ENCODE measurements at regions not wholly inside any gene's neighbourhood (a gene's known extent, or its start where the extent isn't known, plus 50 kb on each side); places are given as distances from the start of the nearest gene placed in this dataset.

DNA sequence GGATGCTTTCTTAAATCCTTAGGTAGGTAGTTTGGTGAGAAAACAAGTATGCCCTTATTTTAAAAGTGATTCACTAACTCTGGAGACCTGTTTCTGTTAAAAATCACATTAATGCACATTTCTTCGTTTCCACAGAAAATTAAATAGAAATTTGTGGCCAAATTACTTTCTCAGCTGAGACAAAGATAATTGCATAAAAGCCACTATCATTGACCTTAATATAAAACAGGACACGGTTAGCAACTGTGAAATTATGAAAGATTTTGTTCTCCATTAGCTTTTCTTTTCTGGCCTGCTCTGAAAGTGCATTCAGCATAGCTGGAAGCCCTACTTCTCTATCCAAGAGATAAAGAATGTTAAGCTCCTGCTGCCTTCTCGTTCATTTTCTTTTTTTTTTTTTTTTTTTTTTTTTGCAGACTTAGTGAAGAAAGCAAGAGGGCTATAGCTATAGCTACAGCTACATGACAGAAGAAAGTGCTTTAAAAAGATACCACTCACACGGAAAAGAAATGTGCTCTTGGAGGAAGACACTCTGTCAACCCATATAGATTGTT lies 576.9 kb downstream of the OTOL1 start:
- TF ChIP-seq ZKSCAN1 (IDR thresholded peaks at IDR 0.05; ENCODE audit: low read depth, low read length) (no peak), MEIS2 (IDR thresholded peaks at IDR 0.05; ENCODE audit: partially characterized antibody) (no peak), NR1H2 (CRISPR knock-in tag; IDR thresholded peaks at IDR 0.05) (no peak), FOXM1 (IDR thresholded peaks at IDR 0.05; ENCODE audit: low read depth) (no peak), FOXM1 (CRISPR knock-in tag; IDR thresholded peaks at IDR 0.05; ENCODE audit: low read depth) (no peak), ZEB2 (IDR thresholded peaks at IDR 0.05) (no peak), EZH2 (IDR thresholded peaks at IDR 0.05; ENCODE audit: borderline replicate concordance, low read depth, low read length) (no peak)
- TF ChIP-seq, protein P1, sequence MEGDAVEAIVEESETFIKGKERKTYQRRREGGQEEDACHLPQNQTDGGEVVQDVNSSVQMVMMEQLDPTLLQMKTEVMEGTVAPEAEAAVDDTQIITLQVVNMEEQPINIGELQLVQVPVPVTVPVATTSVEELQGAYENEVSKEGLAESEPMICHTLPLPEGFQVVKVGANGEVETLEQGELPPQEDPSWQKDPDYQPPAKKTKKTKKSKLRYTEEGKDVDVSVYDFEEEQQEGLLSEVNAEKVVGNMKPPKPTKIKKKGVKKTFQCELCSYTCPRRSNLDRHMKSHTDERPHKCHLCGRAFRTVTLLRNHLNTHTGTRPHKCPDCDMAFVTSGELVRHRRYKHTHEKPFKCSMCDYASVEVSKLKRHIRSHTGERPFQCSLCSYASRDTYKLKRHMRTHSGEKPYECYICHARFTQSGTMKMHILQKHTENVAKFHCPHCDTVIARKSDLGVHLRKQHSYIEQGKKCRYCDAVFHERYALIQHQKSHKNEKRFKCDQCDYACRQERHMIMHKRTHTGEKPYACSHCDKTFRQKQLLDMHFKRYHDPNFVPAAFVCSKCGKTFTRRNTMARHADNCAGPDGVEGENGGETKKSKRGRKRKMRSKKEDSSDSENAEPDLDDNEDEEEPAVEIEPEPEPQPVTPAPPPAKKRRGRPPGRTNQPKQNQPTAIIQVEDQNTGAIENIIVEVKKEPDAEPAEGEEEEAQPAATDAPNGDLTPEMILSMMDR (IDR thresholded peaks at IDR 0.05 in 2 of 3, conservative IDR thresholded peaks at IDR 0.05 in 1 of 3; ENCODE audit: insufficient read depth in 2 of 3, low read depth in 1 of 3, low read length in 3 of 3), result no peak
- TF ChIP-seq, protein P2, sequence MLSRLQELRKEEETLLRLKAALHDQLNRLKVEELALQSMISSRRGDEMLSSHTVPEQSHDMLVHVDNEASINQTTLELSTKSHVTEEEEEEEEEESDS (CRISPR knock-in tag; IDR thresholded peaks at IDR 0.05), result no peak
